ENCODE measurements at regions not wholly inside any gene's neighbourhood (a gene's known extent, or its start where the extent isn't known, plus 50 kb on each side); places are given as distances from the start of the nearest gene placed in this dataset.

- no peak for TF ChIP-seq EP300 (IDR thresholded peaks at IDR 0.05)
- TF ChIP-seq POLR2AphosphoS5 (IDR thresholded peaks at IDR 0.05) = no peak
Observed at GRCh38 chr1:112263042-112263441, 133.0 kb upstream of the CTTNBP2NL start.

All from suprapubic skin (tissue), 4 donors.